Suppressor macrophage treated with lipopolysaccharide for 4 hours (primary cell): ENCODE measurements at regions not wholly inside any gene's neighbourhood (a gene's known extent, or its start where the extent isn't known, plus 50 kb on each side); places are given as distances from the start of the nearest gene placed in this dataset.

Source experiments
- DNase-seq: peaks from one replicate; pipeline ENCODE4 v3.0.0-alpha.2; 2020

DNA sequence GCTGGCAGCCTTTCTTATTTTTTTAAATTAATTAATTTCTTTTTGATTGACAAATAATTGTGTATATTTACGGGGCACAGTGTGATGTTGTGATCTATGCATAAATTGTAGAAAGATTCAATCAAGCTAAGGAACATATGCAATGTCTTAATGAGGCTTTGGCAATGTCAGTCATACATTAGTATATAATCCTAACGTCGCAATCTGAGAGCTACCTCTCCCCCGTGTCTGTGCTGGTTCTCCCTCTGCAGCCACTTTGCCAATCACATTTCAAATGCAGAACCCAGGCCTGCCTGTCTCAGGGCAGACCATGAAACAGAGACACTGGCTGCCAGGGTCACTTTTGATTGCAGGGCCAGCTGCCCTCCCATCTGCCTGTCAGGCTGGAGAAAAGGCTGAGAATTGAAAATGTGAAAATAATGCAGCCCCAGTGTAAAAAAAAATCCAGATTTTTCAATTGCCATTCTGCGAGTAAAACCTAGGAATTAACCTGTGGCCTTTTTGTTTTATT lies 56.3 kb downstream of the SLC24A2 start:
- no peak for DNase-seq

DNA sequence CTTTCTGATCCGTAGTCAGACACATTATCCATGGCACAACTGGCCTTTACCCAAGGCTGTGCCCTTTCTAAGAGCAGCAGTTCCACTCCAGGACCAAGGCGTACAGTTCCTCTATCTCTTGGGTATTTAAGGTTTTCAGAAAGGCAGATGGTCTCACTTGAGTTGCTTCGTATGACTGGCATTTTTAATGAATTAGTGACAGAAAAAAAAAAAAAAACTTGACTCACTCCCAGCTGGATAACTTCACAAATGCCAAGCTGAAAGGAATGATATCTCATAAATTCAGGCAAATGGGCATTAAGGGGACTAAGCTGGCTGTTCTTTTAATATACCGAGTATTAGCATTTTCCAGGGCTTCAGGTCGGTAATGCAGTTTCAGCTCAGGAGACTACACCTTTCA lies 60.7 kb downstream of the SLC24A2 start:
- DNase-seq, result no peak

DNA sequence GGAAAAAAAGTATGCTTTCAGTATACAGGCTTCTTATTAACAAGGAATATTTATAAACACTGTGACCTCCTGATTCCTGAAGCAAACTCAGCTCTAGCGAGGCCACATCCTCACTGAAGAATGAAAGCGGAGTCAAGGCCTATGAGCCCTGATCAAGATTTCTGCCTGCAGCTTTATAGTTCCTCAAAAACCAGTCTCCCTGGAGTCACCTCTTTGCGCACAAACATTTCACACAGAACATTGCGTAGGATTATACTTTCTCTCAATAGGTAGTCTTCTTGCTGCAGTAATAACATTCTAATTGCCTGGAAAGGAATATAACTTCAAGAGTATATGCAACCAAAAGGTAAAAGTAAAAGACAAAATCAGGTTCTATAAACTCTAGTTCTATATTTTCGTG lies 62.9 kb downstream of the SLC24A2 start:
- DNase-seq, result no peak

DNA sequence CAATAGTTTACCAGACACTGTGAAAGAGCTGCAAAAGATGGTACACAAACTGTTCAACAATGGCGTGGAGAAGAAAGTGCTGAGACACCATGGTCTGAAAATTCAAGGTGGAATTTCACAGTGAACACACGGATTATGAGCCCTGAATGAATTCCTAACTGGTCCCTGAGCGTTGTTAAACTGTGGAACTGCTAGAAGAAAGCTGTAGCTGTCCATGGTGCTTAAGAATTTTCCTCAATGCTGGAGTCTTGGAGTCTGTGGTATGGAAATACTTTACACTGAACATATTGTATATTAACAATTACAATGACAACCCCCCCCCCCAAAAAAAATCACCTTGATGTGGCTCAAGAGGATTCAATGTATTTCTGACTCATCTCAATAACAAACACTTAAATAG lies 68.5 kb downstream of the SLC24A2 start:
- peak; percentile 0 for DNase-seq

DNA sequence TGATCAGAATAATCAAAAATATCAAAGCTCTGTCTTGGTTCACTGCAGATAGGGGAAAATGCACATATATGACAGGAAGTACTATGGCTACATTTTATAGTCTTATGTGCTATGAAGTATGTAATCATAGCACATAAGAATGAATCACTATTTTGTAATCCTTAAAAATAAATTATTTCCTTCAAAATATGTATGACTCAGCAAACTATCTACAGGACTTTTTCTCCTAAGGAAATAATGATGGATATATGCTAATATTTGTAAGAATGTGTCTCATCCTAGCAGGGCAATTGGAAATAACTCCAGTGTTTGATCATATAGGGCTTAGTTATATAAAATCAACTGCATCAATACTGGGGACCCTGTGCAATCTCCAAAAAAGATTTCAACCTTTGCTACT lies 85.1 kb downstream of the SLC24A2 start:
- no peak for DNase-seq

DNA sequence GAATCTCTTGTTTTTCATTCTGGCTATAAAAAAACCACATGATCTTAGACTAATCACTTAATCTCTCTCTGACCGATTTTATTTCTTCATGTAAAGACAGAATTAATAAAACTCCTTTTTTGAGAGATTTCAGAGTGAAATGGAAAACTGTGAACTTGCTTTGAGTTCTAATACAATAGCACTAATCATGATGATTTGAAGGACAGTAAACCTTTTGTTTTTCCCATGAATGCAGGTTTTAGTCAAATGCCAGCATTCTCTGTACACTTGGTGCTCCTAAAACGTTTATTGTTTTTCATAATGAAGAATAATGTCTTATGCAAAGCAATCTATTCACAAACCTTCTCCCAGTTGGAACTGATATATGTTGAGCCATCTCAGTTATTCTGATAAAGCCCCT lies 86.8 kb downstream of the SLC24A2 start:
- DNase-seq, result no peak

DNA sequence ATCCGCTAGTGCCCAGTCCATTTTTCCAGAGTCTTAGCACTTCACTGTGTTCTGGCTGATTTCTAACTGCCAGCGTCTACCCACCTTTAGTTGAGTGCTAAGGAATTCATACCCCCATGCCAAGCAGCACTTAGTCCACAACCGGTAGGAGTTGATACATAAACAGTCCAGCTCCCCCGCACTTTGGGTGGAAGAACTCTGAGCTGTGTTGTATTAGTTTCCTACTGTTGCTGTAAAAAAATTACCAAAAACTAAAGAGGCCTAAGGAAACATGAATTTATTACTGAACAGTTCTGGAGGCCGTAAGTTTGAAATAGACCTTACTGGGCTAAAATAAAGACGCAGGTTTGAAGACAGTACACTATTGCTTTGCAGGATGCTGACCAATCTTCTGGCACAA lies 87.6 kb downstream of the SLC24A2 start:
- DNase-seq, result no peak

DNA sequence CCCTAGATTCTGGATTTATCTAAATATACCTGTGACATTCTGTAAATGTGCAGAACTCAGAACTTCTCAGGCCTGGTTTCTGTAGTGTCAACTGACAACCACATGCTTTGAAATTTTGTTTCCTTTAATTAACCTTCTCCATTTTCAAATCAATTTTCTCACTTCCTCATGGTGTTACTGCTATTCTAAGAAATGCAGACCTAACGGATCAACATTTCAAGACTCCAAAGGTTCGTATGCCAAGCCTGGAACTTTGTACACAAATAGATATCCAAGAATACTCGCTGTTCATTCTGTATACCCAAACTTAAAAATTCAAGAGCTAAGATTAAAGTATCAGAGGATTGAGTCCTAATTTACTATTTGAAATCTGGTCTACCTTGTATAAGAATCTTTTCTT lies 88.1 kb downstream of the SLC24A2 start:
- DNase-seq, result no peak

DNA sequence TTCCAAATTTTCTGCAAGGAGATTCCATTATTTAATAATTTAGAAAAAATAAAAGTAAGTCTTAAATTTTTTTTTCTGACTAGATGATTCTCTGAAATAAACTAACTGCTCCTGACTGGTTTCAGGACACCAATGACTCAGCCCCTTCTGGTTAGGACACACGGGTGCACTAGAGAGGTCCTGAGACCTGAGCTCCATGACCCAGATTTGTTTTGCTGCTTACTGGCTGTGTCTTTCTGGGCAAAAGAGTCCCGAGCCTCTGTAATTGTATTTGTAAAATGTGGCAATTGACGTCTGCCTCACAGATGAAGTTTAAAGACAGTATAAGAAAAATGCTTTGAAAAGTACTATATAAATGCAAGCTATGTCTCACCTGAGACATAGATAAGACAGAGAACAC lies 89.1 kb downstream of the SLC24A2 start:
- DNase-seq, result no peak

DNA sequence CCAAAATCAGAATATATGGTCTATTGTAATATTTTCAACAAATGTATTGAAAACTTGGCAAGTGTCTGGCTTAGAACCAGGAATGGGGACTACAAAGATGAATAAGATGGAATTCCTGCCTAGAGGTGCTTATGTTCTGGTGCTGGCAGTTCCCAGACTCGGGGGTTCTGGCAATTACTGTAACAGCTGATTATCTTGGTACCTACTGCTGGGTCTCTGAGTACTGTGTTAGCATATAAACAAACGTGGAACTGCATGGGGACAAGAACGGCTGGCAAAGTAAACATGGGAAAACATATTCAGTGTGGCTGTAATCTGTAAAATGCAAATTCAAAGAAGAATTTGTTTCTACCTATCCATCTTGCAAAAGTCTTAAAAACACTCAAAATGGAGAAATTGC lies 89.9 kb downstream of the SLC24A2 start:
- DNase-seq, result no peak

DNA sequence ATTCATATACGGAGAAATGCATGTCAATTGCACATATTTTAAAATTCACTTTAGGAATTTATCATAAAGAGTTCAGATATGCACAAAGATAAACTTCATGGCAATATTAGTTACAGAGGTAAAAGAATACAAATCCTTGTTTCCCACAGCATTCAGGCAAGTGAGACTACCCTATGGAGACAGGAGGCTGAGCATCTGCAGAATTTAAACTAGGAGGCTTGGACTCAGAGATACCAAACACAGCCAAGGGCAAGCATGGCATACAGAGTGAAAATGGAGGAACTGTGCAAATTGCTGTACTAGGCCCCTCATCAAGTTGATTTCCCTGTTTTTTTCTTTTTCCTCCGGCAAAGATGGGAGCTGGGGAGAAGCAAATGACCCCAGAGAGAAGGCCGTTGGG lies 94.2 kb downstream of the SLC24A2 start:
- no peak for DNase-seq

DNA sequence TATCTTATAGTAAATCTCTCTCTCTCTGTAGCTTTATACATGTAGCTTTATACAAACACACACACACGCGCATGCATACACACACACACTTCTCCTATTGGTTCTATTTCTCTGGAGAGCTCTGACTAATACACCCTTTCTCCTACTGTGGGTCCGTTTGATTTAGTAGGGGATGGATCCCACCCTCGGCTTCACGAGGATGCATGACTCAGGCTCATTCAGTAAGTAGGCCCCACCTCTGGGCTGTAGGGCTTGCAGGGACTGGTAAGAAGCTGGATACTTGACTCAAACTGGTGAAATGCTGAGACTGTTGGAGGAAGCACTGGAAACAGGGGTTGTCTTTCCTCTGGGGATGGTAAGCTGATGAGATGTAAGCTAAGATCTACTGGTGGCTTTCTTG lies 98.7 kb downstream of the SLC24A2 start:
- DNase-seq, result no peak

DNA sequence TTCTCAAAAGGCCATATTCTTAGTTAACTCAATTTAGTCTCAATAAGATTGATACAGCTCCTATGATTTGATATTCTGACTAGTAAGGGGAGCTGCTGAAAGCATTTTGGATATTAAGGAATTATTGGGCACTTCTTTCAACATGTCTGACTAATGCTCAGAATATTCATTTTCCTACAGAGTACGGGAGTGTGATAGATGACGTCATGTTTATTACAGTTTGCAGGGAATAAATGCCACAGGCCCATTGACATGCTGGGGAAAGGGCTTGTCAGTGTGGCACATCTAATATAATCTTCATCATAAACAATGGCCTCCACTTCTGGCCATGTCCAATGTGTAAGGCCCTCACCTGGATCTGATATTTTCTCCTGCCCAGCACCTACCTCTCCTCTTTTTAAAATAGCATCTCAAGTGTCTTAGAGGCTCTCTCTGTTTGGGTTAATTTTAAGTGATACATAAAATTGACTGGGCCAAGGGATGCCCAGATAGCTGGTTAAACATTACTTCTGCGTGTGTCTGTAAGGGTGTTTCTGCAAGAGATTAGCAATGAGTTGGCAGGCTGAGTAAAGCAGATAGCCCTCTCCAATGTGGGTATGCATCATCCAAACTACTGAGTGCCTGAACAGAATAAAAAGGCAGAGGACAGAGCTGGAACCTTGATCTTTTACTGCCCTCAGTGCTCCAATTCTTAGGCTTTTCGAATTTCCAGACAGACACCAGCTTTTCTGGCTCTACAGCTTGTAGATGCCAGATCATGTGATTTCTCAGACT lies 99.3 kb downstream of the SLC24A2 start:
- no peak for DNase-seq

DNA sequence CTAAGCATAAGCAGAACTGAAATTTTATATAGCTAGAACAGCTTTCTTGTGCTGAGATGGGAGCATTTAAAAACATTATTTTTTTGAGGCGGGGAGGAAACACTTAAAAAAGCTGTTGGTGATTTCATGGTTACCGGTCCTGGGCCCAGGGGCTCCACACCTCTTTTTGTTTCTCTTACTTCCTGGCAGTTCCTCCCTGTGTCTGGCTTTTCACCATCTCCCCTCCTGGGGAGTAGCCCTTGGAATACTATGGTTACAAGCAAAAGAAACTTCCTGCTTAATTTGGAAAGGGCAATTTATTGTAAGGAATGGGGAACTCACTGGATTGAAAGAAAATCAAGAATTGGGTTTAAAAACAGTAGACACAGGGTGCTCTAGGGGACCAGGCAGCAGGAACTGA lies 105.1 kb downstream of the SLC24A2 start:
- no peak for DNase-seq

DNA sequence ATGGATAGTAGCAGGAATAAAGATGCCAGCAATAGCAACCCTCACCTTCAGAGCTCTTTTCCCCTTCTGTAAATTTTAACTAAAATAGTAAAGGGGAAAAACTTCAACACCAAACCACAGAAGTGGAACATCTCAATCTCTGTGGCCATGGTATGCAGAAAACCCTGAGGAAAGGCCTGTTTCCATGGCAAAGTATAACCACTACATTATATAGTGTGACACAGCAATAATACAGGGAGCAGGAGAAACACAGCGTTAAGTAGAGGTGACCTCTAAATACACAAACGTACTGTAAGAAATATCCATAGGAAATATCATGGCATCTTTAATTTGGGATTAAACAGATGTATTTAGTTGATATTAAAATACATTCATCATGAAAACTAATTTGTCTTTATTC lies 106.4 kb downstream of the SLC24A2 start:
- DNase-seq, result no peak

DNA sequence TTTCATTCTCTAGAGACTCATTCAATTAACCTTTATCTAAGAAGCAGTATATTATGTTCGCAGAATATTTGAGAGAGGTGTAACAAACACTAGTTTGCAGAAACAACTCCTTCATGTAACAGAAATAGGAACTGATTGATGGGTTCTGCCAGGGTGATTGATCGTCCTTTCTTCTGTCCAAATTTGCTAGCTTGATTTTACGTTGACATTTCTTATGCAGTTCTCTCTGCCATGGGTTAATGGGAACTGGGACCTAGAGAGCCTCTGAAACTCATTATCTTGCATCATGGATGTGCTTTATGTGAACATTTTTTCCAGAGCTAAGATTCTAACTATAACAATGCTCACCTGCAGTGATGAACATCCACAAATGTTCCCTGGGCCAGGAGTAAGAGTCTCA lies 107.0 kb downstream of the SLC24A2 start:
- DNase-seq, result no peak

DNA sequence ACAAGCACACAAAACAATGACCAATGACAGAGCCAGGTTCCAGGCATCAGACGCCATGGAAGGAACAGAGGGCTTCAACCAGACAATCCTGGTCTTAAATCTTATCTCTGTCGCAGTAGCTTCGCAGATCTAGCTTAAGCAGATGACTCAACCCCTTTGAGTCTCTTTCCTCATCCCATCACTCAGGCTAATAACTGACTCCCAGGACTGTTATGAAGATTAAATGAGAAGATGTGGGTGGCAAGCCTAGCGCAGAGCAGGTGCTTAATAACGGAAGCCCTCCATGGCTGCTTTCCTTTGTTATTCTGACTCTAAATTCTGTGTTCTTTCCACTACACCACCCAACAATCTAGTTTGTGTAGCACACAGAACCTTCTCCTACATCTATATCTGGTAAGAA lies 110.9 kb downstream of the SLC24A2 start:
- no peak for DNase-seq

DNA sequence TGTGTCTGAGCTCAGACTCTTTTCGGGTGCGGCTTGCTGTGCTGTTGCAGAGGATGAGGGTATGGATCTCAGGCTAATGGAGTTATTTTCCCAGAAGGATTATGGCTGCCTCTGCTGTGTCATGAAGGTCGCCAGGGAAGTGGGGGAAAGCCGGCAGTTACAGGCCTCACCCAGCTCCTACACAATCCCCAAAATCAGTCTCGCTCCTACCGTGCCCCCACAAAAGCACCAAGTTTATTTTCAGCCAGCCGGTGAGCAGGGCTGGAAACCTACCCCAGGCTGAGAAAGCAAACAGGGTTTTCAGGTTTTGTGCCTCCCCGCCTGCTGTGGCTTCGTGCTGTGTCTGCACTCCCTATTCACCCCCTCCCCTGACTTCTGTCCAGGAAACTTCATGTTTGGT lies 113.3 kb downstream of the SLC24A2 start:
- DNase-seq, result no peak

DNA sequence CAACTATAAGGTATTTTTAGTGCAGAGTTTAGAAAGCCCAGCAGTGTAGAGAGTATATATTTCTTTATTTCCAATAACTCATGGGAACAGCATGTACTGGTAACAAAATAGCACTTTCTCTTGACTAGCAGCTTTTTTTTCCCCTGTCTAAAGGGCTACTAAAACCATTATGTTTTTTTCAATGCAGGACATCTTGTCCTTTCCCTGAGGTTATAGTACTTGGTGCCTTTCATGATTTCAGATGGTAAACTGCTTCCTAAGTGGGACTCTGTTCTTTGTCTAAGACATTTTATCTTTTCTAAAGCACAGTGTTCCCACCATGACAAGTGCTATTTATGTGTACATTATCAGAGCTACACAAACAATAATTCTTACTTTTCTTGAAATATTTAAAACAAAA lies 122.3 kb downstream of the SLC24A2 start:
- DNase-seq, result no peak

DNA sequence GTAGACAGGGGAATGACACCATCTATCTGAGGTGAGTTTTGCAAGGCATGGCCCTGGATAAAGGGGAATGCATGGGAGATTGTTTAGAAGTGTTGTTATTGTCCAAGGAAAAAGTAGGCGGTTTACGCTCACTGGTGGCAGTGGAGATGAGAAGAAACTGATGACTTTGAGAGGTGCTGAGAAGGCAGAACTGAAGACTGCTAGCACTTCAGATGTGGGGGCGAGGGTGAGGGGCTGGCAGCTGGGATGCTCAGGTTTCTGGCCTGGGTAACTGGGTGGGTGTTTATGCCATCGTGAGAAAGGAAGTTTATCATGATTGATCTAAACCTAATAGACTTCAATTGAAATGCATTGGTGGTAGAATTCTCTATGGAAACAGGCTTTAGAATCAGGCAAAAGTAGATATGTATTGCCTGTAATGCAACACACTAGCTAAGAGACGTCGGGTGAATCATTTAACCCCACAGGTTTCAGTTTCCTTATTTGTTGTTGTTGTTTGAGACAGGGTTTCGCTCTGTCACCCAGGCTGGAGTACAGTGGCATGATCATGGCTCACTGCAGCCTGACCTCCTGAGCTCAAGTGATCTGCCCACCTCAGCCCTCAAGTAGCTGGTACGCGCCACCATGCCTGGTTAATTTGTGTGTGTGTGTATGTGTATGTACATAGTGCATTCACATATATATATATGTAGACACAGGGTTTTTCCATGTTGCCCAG lies 123.5 kb downstream of the SLC24A2 start:
- DNase-seq, result peak; percentile 26

DNA sequence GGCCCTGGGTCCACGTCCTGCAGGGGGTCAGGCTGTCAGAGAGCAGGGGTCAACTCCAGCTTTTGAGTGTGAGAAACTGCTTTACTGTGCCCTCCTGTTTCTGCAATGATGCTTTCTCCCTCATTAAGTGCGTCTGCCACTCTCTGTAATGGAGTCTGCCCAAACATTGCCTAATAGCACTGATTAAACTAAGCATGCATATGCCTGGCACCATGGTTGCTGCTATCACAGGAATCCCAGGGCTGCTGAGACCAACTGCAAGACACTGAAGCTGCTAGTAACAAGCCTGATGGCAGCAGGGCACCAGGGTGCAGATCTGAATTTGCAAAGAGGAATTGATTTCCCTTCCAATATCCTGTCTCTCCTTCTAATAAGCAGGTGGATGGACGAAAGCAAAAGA lies 125.3 kb downstream of the SLC24A2 start:
- no peak for DNase-seq

DNA sequence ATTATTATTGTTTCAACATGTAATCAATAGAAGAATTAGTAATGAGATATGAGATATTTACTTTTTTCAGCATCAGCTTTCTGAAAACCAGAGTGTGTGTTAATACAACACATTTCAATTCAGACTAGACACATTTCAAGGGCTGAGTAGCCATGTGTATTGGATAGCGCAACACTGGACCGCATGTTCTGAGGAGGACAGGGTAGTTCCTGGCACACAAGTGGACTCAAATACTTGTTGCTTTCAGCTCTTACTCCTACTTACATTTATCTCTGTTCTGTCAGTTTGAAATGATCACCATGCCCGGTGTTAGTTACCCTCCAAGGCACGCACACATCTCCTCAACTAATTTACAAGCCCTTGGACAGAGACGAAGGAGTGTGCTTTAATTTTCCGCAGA lies 126.6 kb downstream of the SLC24A2 start:
- no peak for DNase-seq

DNA sequence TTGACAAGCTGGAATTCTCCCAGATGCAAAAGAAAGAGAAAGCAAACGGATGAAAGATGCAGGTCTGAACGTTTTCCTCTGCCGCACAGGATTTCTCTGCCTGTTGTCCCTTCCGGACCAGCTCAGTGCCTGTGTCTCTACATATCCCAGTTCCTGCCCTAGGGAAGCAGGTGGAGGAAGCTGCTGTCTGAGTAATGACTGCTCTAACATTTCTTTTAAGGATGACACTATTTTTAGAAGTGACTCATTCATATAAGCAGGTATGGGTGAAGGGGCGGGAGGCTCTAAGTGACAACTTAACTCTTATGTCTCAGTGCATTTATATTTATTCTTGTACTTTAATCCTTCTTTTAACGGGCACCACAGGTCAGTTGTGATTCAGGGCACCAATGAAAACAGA lies 128.8 kb downstream of the SLC24A2 start:
- DNase-seq, result no peak

DNA sequence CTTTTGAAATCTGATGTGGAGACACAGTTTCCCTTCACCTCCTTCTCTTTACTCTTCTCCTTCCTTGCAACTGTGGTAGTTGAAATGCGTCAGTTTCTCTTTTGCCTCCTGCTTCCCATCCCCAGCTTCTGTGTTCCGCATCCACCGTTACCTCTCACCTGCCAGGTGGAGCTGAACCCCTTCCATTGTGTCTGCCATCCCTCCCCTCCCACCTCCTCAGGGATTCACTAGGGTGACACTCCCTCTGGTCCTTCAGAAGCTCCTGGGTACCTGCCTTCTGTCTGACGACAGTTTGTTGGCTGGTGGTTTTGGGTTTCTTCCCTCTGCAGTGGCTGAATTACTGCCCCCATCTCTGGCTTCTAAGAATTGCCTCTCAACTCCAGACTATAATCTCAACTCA lies 132.1 kb downstream of the SLC24A2 start:
- DNase-seq, result no peak

DNA sequence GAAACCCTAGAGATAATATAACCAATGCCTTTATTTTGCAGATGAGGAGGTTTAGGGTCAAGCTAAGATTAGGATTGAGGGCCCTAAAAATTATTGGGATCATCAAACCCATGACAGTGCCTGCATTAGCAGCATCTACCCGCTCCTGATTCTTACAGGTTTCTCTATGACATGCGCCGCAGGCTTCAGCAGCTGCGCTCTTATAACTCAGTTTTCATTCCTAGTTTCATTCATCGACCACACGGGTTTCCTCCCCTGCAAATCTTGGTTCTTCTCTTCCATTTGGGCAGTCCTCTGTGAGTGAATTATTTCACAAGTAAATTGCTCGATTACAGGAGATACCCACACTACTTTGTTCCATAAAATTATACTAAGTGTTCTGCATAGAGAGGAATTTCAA lies 137.2 kb downstream of the SLC24A2 start:
- DNase-seq, result no peak
